GM19239 (cell line): ENCODE measurements at regions not wholly inside any gene's neighbourhood (a gene's known extent, or its start where the extent isn't known, plus 50 kb on each side); places are given as distances from the start of the nearest gene placed in this dataset.

Experiments used
- DNase-seq: peaks from one replicate; pipeline ENCODE4 v3.0.0; 2011; ENCODE audit warnings: low spot score; ENCODE audit not compliant: insufficient read length
- FAIRE-seq: peaks from 2 replicates; lab custom pipeline; 2011; peaks lifted over from hg19 to GRCh38; lab: Jason Lieb, UNC

DNA sequence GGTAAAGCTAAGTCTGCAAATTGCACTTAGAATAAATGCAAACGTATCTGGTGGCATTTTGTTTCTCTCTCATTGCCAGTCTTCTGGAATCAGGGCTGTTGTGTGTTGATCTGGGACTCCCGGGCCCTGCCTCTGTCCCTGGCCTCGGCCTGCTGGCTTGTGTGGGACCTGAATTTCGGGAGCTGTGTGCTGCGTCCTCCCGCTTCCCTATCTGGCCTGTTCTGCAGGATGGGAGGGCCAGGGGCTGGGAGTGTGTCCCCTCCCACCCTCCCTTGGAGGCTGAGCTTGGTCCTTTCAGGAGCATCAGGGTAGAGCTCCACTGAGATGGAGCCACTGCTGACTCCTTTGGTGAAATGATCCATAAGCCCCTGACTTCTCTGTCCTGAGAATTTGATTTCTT is 118.5 kb downstream of the ACKR3 start:
- DNase-seq (no peak), FAIRE-seq (no peak)

DNA sequence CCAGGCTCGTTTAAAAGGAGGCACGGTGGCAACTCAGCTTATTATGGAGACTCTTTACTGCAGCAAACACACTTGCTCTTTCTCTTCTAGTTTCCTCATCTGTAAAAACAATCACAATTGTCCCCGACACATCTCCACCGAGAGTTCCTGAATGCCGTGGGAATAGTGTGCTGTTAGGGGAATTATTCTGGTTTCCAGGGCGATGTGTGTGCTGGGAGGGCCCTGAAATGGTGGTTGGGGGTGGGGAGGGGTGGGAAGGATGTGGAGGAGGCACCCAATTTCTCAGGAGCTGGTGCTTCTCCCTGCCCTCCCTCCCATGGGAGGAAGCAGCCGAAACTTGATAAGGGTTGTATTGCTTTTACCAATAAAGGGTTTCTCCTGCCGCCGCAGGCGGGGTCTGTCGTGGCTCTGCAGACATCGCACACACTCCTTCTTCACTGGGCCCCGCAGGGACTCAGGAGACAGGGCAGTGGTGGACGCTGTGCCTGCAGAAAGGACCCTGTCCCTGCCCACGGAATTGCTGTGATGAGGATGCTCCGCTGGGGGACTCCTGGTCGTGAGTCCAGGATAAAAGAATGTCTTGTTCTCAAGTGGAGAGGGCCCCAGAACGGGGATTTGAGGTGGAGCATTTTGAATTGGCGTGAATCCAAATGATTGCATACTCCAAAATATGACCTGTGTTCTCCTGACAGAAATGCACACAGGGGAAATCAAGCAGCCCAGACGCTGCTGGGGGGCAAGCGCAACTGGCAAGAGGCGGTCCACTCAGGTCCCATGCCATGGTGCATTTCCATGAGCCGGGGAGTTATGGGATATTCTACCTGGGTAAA is 119.2 kb downstream of the ACKR3 start:
- no peak for FAIRE-seq
- DNase-seq = no peak

DNA sequence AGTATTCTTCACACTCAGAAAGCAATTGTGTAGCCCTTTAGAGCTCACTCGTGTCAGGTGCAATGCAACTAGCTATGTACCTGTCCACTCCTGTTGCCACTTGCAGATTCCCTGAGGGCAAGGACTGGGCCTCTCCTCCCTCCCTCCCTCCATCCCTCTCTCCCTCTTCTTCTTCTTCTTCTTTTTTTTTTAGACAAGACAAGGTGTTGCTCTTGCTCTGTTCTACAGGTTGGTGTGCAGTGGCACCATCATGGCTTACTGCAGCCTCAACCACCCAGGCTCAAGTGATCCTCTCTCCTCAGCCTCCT is 119.7 kb downstream of the ACKR3 start:
- DNase-seq (no peak), FAIRE-seq (no peak)

DNA sequence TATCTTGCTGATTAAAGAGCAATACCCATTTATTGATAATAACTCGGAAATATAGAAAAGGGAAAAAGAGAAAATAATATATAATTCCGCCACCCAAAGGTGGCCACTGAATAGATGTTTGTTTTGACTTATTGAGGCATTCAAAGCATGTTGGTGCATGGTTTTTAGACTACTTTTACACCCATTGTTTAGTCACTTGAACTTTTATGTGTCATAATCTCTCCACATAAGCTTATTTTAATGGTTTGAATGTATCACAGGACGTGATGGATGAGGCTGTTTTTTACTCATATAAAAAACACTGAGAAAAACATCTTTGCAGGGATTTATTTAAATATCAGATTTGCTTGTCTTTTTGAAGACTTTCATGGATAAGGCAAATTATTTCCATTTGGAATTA is 120.4 kb downstream of the ACKR3 start:
- DNase-seq (no peak), FAIRE-seq (no peak)

DNA sequence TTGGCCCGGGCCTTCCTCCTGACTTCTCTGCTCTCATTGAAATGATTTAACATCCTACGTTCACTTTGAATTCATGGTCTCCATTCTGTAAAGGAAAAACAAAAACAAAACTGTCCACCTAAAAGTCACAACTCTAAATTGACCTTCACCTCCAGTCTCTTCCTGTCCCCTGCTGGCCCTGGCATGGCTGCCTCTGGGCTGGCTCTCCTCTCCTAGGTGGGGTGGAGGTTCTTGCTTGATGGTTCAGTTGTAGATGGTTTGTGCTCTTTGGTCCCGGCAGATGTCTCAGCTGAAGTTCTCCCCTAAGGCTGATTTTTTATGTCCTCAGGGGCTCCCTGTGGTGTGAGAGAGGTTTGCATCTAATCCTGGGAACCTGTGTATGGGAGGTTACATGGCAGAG is 121.1 kb downstream of the ACKR3 start:
- FAIRE-seq = no peak
- DNase-seq = no peak

DNA sequence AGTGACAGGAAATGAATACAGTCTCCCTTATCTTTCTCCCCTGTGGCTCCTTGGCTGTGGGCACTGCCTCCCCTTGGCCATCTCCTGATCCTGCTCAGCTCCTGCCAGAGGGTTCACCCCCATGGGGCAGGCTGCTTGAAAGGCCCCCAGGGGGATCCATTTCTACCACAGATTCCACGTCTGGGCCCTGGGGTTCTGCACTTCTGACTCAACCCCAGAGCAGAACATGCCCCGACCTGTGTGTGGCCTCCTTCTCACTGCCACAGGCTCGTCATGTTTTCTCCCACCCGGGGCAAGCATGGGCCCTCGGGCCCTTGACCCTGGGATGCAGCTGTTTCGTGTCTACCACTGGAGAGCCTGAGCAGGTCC is 122.2 kb downstream of the ACKR3 start:
- DNase-seq (no peak), FAIRE-seq (no peak)

DNA sequence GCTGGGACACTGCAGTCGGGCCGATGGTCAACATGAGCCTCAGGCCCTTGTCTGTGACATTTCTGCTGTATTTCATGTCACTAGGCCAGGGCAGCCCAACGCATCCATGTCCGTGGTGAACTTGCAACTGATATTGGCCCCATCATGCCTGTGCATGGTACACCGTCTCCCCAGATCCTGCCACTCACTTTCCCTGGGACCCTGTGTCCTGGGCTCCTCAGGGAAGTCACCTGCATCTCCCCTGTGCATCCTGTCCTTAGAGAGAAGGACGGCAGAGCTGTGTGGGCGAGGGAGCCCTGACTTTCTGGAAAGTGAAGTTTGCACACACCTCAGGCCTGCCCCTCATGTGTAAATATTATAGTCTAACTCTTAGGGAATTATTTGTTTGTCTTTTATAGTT is 123.3 kb downstream of the ACKR3 start:
- FAIRE-seq = no peak
- DNase-seq = no peak

DNA sequence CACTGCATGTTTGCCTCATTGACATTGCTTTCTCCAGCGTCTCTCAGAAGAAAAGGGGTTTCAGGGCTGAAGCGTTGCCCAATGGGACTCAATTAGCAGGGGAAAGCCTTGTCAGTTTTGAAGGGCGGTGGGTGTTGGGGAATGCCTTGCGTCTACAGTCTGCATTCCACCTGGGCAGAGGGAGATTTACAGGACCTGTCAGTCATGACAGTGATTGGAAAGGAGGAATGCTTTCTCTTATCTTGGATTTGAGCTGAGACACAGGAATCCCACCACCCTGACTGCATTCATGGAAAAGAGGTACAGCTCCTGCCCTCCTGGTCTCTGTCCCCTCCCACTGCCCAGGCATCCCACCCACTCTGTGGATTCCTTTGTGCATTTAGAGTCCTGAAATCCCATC is 123.9 kb downstream of the ACKR3 start:
- FAIRE-seq = no peak
- DNase-seq = no peak

DNA sequence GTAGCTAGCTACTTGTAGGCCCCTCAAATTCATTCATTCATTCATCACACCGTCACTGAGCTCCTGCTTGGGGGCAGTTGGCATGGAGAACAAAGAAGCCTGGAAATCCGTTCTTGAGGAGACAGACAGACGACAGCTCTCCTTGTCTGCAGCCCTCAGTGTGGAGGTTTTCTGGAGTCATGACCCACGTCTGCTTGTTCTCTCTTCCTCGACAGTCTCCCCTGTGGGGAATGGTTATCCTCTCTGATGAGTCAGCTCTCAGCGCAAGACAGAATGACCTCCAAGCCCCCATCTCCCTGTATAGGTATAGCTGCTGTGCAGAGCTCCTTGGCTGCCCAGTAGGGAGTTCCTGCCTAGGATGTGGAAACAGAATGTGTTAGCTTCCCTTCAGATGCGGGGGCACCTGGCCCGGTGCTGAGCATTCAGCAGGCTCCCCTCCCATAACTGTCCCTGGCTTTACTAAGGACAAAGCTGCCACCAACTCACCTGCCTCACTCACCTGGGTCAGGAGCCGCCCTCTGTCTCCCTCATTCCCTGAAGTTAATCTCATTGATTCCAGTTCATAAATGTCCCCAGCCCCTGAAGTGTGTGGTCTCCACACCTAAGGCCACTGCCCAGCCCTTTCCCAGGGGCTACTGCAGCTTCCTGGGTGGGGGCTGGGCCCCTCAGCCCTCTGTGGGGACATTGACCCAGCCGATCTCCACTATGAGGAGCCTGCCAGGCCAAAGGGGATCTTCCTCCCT is 124.7 kb downstream of the ACKR3 start:
- no peak for FAIRE-seq
- no peak for DNase-seq

DNA sequence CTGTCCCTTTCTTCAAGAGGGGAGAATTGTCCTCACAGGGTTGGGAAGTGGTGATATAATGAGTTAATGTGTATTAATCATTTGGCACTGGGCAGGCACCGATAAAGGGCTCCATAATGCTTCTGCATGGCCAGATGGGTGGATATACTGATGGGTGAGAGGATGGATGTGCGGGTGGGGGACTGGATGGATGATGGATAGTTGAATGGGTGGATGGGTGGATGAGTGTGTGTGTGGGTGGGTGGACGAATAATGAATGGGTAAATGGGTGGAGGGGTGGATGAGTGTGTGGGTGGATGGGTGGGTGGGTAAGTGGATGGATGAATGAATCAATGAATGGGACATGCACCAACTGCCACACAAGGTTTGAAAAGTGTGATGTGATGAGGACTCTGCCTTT is 127.2 kb downstream of the ACKR3 start:
- no peak for DNase-seq
- FAIRE-seq = no peak

DNA sequence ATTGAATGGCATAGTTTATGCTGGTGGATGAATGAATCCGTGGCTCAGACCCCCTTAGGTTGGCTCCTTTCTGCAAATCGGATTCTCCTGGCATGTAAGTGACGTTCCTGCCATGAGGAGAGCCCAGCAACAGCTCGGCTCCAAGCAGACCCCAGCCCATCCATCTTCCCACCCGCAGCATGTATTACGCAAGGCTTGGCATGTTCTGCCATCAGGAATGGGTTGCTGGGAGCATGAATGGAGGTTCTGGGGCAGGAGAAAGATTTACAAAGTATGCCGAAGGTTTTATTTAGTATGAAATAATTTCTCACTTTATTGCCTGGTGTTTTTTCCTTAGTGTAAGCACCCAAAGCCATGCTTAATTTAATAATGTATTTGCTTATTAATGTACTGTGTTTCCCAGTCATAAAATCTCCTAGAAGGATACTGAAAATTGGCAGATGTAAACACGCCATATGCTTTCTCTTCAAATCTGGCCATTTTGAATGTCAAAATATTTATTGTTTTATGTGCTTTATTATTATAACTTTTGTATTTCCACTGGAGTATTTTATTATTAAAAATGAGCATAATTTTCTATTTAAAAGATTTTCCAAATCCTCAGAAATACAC is 128.5 kb downstream of the ACKR3 start:
- FAIRE-seq = no peak

DNA sequence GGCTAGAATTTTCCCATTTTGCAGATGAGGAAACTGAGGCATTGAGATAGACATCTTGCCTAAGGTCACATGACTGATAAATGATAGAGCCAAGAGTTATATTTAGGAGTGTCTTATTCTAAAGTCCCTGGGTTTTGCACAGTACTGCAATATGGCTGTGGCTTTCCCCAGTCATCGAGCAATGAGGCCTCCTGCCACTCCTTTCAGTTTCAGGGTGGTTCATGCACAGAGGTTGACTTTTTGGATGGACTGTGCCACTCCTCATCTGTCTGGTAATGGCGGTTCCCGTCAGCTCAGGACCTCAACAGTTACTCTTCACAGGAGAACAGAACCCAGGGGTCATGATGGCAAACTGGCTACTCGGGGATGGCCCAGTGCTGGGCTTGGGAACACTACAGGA is 131.1 kb downstream of the ACKR3 start:
- DNase-seq (no peak), FAIRE-seq (no peak)

More for the DNA sequence above, 128.5 kb downstream of the ACKR3 start:
- no peak for DNase-seq

DNA sequence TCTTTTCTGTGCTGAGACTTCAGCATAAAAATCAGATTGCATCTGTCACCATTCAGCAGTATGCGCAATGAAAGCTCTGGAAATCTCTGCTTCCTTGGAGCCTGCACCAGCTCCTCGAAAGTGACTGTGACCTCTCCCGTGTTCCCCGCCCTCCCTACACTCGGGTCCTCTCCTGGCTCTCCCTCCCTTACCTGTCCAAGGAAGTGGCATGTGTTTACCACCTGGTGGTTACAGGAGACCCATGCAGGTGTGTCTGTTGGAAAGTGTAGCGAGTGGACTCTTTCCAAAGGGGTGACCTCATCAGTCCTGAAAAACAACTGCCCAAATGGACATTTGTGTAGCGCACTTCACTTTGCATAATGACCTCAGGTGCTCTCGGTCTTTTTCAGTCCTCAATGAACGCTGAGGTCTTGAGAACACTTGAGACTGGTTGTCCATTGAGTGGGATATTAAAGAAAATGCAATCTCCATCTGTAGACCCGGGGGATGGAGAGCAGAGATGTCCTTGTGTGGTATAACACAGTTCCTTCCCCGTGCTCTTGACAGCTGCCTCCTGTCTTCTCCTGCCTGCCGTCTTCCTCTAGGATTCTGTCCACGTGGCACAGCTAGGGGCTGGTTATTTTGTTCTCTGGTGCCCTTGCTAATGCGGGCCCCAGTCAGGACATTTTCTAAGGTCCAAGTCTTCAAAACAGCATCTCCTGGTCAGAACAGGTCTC is 133.2 kb downstream of the ACKR3 start:
- no peak for DNase-seq
- no peak for FAIRE-seq

DNA sequence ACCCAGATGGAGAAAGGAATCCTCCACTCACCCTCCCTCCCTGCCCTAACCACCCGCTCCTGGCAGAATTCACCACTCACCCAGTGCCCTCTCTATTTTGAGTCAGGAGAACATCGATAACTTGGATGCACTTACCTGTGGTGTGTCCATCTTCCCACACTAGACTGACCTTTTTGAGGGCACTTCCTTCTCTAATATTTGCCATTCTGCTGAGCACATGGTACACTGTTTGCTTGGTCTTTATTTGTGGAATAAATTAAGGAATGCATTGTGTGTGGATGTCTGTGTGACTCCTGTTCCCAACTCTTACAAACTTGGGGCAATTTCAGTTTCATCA is 133.7 kb downstream of the ACKR3 start:
- DNase-seq (no peak), FAIRE-seq (no peak)

DNA sequence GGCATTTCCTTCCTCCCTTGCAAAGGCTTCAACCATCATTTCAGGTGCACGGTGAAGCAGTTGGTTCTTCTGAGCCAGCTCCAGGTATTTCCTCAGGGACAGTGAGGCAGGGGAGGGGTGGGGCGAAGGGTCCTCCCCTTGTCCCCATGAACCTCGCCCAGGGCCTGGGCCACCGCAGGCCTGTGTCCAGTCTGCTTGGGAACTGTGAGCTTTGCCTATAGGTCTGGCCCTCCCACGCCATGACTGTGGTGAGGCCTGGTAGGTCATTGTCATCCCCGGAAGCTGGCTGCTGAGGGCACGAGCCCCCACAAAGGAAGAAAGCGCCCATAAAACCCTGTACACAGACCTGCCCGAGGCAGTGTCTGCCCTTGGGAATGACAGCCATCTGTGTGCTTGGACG is 134.3 kb downstream of the ACKR3 start:
- no peak for FAIRE-seq
- DNase-seq = no peak

DNA sequence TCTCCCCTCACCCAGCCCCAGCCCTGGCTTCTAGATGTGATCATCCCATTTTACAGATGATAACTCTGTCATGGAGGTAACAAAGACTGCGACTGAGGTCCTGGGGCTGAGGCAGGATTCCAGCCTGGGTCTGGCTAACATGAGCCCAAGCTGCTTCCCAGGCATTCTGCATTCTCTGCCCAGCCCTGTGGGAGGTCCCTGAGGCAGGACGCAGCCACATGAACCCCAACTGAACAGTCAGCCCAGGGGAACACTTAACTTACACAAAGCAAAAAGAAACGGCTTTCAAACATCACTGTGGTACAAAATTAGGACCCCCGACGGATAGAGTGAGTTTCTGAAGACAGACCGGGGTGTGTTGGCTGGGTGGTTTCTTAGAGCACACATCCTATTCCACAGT is 135.3 kb downstream of the ACKR3 start:
- FAIRE-seq (no peak), DNase-seq (no peak)

DNA sequence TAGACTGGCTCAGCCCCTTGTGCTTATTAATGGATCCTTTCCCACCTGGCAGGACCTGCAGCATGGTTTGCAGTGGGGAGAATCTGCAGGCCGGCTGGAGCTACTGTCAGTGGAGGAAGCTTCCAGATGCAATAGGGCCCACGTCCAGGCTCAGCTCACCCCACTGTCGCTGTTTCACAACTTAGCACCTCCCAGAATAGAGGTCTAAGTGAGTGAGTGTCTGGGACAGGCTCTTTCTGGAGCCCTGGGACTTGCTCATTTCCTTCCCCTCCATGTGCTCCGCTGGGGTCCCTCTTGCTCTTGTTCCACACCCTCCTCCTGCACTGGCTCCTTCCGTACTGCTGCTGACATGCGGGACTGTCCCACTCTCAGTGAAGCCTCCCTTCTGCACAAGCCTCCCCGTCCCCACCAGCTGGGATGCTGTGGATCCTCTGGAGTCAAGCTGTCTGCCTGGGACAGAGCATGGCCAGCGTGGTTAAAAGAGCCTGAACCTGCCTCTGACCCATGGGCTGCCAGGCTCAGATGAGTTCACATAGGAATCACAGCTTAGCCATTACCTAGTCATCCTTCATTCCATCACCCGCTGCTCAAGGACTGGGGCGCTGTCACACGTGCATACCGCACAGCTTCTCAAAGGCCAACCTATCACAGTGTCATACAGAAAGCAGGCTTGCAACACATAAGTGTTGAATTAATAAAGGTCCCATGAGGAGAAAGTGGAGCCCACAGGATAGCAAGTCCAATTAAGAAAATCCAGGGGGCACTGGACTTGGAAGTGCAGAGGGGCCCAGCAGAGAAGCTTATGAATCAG is 135.9 kb downstream of the ACKR3 start:
- DNase-seq (no peak), FAIRE-seq (no peak)

DNA sequence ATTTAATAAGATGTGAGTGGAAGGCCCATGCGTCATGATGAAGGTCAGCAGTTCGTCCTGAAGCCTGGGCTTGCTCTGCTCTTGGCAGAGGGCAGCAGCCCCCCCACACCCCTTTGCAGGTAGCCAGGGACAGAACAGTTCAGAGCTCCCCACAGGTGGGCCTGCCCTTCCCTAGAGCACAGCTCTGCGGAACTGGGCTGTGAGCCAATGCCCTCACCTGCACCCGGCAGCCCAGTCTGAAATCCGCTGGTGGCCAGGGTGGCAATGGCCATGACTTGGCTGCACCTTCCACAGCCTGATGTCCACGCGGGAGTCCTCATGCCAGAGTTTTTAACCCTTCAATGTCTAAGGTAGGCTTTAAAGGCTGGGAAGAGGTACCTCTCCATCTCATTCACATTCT is 136.7 kb downstream of the ACKR3 start:
- DNase-seq = no peak
- FAIRE-seq = no peak

DNA sequence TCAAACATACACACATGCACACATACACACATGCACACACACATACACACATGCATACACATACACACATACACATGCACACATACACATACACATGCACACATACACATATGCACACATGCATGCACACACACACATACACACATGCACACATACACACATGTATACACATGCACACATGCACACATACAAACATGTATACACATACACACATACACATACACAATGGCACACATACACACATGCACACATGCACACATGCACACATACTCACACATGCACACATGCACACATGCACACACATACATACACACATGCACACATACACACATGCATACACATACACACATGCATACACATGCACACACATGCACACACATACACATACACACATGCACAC is 137.2 kb downstream of the ACKR3 start:
- no peak for FAIRE-seq
- no peak for DNase-seq

DNA sequence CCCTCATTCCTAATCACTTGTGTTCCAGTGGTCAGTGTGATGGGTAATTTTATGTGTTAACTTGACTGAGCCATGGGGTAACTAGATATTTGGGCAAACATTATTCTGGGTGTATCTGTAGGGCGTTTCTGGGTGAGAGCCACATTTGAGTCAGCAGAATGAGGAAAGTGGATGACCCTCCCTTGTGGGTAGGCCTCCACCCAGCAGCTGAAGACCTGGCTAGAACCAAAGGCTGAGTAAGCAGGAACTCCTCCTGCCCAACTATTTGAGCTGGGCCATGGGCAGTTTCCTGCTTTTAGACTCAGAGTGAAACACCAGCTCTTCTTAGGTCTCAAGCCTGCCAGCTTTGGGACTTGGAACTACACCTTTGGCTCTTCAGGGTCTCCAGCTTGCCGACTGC is 141.8 kb downstream of the ACKR3 start:
- no peak for FAIRE-seq

More for the DNA sequence above, 141.8 kb downstream of the ACKR3 start:
- DNase-seq = no peak
